D721Med (cell line): ENCODE measurements at regions not wholly inside any gene's neighbourhood (a gene's known extent, or its start where the extent isn't known, plus 50 kb on each side); places are given as distances from the start of the nearest gene placed in this dataset.

ENCODE experiments used
- DNase-seq: peaks from one replicate; pipeline ENCODE4 v3.0.0; 2011; ENCODE audit warnings: low spot score; ENCODE audit not compliant: insufficient read length
- FAIRE-seq: peaks from 2 replicates; lab custom pipeline; 2011; peaks lifted over from hg19 to GRCh38; lab: Jason Lieb, UNC
- TF ChIP-seq, protein P1 (sequence below): IDR thresholded peaks from 2 replicates; pipeline ENCODE4 v1.5.1; 2012; ENCODE audit warnings: mild to moderate bottlenecking, control low read depth; ENCODE audit not compliant: insufficient read depth; ENCODE audit errors: missing control alignments

DNA sequence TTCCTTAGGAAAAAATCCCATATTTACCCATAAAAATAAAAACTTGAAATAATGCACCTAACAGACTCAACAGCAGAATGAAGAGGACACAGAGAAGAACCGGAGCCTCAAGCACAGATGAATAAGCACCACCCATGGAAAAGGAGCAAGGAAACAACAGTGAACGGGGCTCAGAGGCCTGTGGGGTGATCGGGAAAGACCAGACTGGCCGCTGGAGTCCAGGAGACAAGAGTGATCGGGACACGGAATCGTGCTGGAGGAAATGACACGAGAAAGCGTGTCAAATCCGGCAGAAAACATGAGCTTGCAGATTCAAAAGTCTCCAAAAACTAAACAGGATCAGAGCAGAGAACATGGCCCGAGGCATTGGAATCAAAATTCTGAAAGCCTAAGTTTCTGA, 448.0 kb upstream of the SALL3 start:
- DNase-seq = no peak
- FAIRE-seq = no peak
- TF ChIP-seq, protein P1, sequence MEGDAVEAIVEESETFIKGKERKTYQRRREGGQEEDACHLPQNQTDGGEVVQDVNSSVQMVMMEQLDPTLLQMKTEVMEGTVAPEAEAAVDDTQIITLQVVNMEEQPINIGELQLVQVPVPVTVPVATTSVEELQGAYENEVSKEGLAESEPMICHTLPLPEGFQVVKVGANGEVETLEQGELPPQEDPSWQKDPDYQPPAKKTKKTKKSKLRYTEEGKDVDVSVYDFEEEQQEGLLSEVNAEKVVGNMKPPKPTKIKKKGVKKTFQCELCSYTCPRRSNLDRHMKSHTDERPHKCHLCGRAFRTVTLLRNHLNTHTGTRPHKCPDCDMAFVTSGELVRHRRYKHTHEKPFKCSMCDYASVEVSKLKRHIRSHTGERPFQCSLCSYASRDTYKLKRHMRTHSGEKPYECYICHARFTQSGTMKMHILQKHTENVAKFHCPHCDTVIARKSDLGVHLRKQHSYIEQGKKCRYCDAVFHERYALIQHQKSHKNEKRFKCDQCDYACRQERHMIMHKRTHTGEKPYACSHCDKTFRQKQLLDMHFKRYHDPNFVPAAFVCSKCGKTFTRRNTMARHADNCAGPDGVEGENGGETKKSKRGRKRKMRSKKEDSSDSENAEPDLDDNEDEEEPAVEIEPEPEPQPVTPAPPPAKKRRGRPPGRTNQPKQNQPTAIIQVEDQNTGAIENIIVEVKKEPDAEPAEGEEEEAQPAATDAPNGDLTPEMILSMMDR = no peak

DNA sequence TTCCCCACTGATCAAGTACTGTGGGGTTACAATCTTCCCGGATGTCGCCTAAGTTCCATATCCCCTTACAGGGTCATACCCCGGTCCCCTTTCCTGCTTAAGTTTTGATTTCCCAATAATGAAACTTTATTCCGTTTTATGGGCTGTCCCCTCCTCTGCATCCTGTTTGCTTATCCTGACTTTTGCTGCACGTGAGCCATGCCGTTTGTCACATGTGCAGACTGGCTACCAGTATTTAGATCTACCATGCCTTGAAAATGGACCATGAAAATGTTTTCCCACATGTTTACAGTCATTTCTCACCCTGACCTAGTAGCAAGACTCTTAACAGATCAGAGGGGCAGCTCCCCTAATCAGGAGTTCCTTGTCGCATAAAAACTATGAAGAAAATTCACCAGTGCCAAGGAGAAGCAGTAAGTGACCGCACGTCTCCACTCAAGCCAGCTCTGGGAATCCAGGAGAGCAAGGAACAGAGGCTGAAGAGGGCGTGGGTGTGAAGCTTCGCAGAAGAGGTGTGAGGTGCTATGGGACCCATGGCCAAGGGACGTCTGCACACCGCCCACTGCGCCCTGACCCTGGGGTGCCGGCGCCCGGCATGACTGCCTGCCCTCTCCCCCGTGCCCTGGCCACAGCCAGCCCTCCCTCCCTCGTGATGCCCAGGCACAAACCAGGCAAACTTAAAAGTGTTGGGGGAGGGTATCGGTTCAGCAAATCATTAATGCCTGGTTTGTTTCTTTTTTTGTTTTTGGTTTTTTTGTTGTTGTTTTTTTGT, 440.8 kb upstream of the SALL3 start:
- TF ChIP-seq, protein P1 = no peak
- FAIRE-seq (no peak), DNase-seq (no peak)

DNA sequence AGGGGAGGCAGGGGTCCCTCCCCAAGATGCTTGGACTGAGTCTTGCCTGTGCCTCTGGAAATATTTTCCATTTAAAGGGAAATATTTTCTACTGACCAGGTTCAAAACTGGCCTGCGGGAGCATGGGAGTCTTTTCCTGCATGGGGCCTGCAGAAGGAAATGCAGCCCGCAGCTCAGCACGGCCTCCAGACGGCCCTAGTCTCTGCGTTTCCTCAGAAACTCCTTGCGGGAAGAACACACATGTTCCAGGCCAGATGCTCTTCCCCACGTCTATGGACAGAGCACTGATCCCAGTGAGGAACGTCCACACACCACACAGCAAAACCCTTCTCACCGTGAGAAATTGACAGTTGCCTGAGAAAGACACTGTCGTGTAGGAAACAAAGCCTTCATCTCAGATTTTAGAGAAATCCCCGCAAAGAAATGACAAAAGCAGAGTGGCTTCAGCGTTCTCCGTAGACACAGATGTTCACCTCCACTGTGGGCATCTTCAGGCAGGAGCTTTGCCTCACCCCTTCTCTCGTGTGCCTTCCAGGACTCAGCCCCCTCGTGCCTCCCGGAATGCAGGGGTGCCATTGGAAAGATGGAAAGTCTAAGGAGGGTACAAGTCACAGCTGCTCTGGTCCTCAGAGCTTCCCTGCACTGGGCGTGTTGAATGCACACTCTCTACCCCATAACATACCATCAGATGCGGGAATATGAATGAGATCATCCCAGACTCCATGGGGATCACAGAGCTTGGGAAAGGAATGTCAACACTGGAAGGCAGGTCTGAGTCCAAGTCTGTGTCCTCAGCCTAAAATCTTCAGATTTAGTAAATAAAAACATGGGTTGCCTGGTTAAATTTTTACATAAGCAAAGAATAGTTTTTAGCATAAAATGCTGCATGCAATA, 438.7 kb upstream of the SALL3 start:
- TF ChIP-seq, protein P1 = no peak
- DNase-seq = no peak
- no peak for FAIRE-seq

DNA sequence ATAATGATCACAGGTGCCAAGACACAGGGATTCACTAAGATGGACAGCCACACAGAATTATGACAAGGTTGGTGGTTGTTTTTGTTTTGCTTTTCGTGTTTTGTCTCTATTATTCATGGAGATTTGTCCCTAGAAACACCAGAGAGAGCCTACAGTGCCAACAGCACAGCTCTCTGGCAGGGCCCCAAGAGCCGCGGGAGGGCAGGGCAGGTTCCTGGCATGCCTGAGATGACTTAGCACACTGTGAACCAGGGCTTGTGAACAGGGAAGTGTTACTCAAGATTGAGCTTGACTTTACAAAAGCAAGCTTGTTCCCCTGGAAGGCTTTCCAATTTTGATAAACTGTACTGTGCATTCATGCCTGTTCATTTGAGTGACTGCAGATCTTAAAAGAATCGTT, 437.4 kb upstream of the SALL3 start:
- DNase-seq (no peak), FAIRE-seq (no peak)
- TF ChIP-seq, protein P1 = no peak

DNA sequence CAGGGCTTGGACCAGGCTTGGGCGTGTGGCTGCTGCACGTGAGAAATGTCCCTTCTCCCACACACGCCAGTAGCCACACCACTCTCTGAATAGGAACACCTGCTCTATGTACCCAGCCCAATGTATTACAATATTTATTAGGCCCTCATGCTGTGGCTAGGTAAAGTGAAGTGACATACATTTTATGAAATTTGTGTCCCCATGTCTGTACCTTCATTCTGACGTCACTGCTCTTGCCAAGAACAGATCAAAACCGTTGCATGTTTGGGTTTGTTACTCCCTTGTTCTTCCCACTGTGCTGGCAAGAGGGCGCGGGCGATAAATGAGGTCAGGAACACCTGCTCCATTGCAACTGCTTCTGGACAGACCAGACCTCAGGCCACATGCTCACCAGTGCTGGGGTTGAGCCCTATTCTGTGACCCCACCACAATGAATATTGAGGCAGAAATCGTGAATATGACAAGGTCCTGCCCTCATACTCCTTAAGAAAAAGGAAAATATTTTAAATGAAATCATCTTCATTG, 436.4 kb upstream of the SALL3 start:
- FAIRE-seq (no peak), DNase-seq (no peak)
- TF ChIP-seq, protein P1 = no peak

DNA sequence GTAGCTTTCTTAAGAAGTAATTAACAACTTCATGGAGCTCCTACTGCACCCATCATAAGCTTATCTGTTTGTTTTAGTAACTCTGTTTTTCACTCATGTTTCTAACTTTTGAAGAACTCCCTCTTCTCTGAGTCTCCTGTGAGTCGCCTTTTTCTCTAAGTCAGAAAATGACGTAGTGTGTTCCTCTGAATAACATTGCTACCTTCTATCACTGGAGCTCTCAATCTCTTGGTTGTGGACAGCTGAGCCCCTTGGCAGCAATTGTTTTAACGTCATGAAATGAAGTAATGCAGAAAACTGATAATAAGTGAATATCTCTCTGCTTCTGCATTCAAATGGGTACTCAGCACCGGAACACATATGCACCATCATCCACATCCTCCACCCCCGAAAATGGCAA, 433.3 kb upstream of the SALL3 start:
- no peak for DNase-seq
- TF ChIP-seq, protein P1 = no peak
- no peak for FAIRE-seq

DNA sequence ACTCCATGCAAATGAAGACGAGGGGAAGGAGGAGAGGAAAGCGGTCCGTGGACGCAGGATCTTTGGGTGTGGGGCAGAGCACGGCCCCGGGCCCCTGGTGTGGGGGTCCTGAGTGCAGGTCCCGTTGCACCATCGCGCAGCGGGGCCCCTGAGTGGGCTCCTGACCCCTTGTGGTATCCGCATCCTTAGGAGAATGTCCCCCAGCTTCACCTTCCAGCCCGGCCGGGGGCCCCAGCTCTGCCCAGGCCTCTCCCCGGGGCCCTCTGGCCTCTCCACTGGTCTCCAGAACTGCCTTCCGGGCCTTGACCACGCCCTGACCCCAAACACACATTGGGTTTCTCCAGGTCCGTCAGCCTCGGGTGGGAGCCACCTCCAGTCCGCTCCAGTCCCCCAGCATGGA, 431.8 kb upstream of the SALL3 start:
- DNase-seq = no peak
- TF ChIP-seq, protein P1 = no peak
- no peak for FAIRE-seq
